MM.1S (cell line): ENCODE measurements at regions not wholly inside any gene's neighbourhood (a gene's known extent, or its start where the extent isn't known, plus 50 kb on each side); places are given as distances from the start of the nearest gene placed in this dataset.

Source experiments
- EZH2 ChIP-seq: fragments of 300-600 bp; sonication (generic); optimal IDR thresholded peaks from 2 replicates; pipeline ENCODE3; 2017; ENCODE audit warnings: low read depth, mild to moderate bottlenecking, antibody characterized with exemption, low read length, mixed read lengths
- EZH2phosphoT487 ChIP-seq: fragments of 300-600 bp; sonication (generic); IDR thresholded peaks from 2 replicates; pipeline ENCODE4 v1.6.1; 2018; ENCODE audit warnings: antibody characterized with exemption, low read length
- TF ChIP-seq, protein P1 (sequence below): fragments of 300-600 bp; sonication (generic); IDR thresholded peaks from 2 replicates; pipeline ENCODE4 v1.5.1; 2016; ENCODE audit warnings: antibody characterized with exemption, low read length, mixed read lengths

DNA sequence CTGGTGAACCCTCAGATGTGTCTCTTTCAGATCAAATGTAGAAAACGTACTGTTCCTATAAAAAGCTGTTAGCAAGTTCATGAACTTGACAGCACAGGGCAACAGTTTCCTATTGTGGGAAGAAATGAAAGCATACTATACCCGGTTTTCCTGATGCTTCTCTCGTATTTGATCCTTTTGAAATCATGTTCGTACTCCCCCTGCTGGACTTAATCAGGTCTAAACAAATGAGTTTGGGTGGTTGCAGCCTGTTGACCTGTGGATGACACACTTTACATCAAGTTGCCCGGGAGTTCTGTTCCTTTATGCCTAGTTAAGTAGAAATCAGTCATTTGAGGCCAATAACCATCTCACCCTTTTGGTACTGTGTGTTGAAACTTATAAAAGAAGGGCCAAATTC lies 1992.3 kb downstream of the MAT2B start:
- TF ChIP-seq EZH2 (no peak), EZH2phosphoT487 (no peak)
- TF ChIP-seq, protein P1, sequence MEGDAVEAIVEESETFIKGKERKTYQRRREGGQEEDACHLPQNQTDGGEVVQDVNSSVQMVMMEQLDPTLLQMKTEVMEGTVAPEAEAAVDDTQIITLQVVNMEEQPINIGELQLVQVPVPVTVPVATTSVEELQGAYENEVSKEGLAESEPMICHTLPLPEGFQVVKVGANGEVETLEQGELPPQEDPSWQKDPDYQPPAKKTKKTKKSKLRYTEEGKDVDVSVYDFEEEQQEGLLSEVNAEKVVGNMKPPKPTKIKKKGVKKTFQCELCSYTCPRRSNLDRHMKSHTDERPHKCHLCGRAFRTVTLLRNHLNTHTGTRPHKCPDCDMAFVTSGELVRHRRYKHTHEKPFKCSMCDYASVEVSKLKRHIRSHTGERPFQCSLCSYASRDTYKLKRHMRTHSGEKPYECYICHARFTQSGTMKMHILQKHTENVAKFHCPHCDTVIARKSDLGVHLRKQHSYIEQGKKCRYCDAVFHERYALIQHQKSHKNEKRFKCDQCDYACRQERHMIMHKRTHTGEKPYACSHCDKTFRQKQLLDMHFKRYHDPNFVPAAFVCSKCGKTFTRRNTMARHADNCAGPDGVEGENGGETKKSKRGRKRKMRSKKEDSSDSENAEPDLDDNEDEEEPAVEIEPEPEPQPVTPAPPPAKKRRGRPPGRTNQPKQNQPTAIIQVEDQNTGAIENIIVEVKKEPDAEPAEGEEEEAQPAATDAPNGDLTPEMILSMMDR = peak; percentile 63
